NCI-H748 (cell line): ENCODE measurements at regions not wholly inside any gene's neighbourhood (a gene's known extent, or its start where the extent isn't known, plus 50 kb on each side); places are given as distances from the start of the nearest gene placed in this dataset.

Experiments used
- DNase-seq: peaks from one replicate; lab custom pipeline; 2025; ENCODE audit not compliant: unreplicated experiment; lab: John Stamatoyannopoulos, UW

- DNase-seq = no peak
These were observed 56.5 kb upstream of the CNTN6 start for GRCh38 chr3:1036207-1036826.

DNA sequence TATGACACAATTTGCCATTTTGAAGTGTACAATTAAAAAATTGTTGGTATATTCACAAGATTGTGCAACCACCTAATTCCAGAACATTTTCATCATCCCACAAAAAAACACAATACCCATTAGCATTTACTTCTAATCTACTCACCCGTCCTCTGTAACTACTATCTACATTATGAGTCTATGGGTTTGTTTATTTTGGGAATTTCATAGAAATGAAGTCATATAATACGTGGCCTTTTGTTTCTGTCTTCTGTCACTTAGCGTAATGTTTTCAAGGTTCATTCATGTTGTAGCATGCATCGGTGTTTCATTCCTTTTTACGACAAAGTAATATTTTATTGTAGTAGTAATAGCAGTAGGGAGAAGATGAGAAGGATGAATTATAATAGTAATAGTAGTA, 55.2 kb upstream of the CNTN6 start:
- DNase-seq = no peak
